B cell (primary cell): ENCODE measurements at regions not wholly inside any gene's neighbourhood (a gene's known extent, or its start where the extent isn't known, plus 50 kb on each side); places are given as distances from the start of the nearest gene placed in this dataset.

ENCODE experiments used
- ATAC-seq: fragments of 200-7000 bp; cut with Tn5 transposase; one replicate; pipeline ENCODE4 v1.10.0; 2021; ENCODE audit warnings: low read depth, mild to moderate bottlenecking, moderate number of reproducible peaks, moderate library complexity
- CTCF ChIA-PET: fragments of 350-600 bp; sonication (Branson Sonifier 250); formaldehyde crosslinking; loops from one replicate; lab custom pipeline; 2021; ENCODE audit warnings: antibody characterized with exemption, inconsistent platforms; lab: Charles Lee
- POLR2A ChIA-PET: fragments of 350-600 bp; sonication (Branson Sonifier 250); formaldehyde crosslinking; loops from one replicate; lab custom pipeline; 2021; ENCODE audit warnings: antibody characterized with exemption; lab: Charles Lee
- DNase-seq: peaks from one replicate; pipeline ENCODE4 v3.0.0; 2013
- H2AFZ ChIP-seq: 2 replicates; pipeline ENCODE4 v1.6.1; 2012; ENCODE audit warnings: mild to moderate bottlenecking, low read depth, low read length; ENCODE audit not compliant: insufficient read depth, poor library complexity, severe bottlenecking
- H3K27ac ChIP-seq, 2 donors: 1 replicate in 1 of 2; 2 replicates in 1 of 2; pipeline ENCODE4 v1.5.1; 2012 to 2013; ENCODE audit warnings: low read length in 2 of 2, mild to moderate bottlenecking in 2 of 2, moderate library complexity in 1 of 2
- H3K27me3 ChIP-seq, 4 experiments: fragments of 200-600 bp in 1 of 4; sonication (generic) in 1 of 4; replicated peaks in 1 of 4; 1 replicate in 2 of 4; 2 replicates in 2 of 4; pipeline versions ENCODE4 v1.6.1 to v1.7.0; 2013 to 2016; ENCODE audit warnings: low read length in 3 of 4, mild to moderate bottlenecking in 2 of 4, mixed read lengths in 1 of 4, moderate library complexity in 1 of 4; ENCODE audit not compliant: insufficient read depth in 4 of 4, control insufficient read depth in 3 of 4; ENCODE audit errors: control extremely low read depth in 1 of 4
- H3K36me3 ChIP-seq, 2 experiments: replicated peaks in 1 of 2; 1 replicate in 1 of 2; 2 replicates in 1 of 2; pipeline versions ENCODE4 v1.6.1 to v1.7.1; 2013; ENCODE audit warnings: low read length in 1 of 2; ENCODE audit not compliant: insufficient read depth in 2 of 2, control insufficient read depth in 1 of 2; ENCODE audit errors: control extremely low read depth in 1 of 2, extremely low read depth in 1 of 2
- H3K4me1 ChIP-seq, 2 donors: fragments of 200-600 bp in 1 of 2; sonication (generic) in 1 of 2; 1 replicate in 1 of 2; 2 replicates in 1 of 2; pipeline versions ENCODE4 v1.5.1 to v1.6.1; 2013 to 2017; ENCODE audit warnings: low read length in 2 of 2; ENCODE audit not compliant: control insufficient read depth in 2 of 2, insufficient read depth in 2 of 2
- H3K4me2 ChIP-seq: replicated peaks from 2 replicates; pipeline ENCODE3; 2012; ENCODE audit warnings: mild to moderate bottlenecking, low read depth, low read length; ENCODE audit not compliant: poor library complexity, severe bottlenecking
- H3K4me3 ChIP-seq, 5 experiments: fragments of 200-600 bp in 1 of 5; sonication (generic) in 1 of 5; 1 replicate in 3 of 5; 2 replicates in 2 of 5; pipeline versions ENCODE4 v1.5.1 to v1.7.0; 2011 to 2016; ENCODE audit warnings: low read length in 4 of 5, mild to moderate bottlenecking in 4 of 5, low read depth in 2 of 5, control low read depth in 1 of 5, moderate library complexity in 1 of 5; ENCODE audit not compliant: insufficient read depth in 1 of 5; ENCODE audit errors: control extremely low read depth in 1 of 5, extremely low read depth in 1 of 5
- H3K79me2 ChIP-seq: fragments of 200-600 bp; sonication (generic); one replicate; pipeline ENCODE4 v1.6.0; 2016; ENCODE audit warnings: low read length; ENCODE audit not compliant: control insufficient read depth, insufficient read depth
- H3K9ac ChIP-seq: fragments of 200-600 bp; sonication (generic); 2 replicates; pipeline ENCODE4 v1.6.1; 2017; ENCODE audit warnings: mild to moderate bottlenecking, low read length, moderate library complexity
- H3K9me3 ChIP-seq, 3 donors: one replicate each; pipeline versions ENCODE4 v1.6.1 to v1.7.1; 2013; ENCODE audit warnings: low read length in 2 of 3; ENCODE audit not compliant: control insufficient read depth in 2 of 3, insufficient read depth in 1 of 3; ENCODE audit errors: control extremely low read depth in 1 of 3
- H4K20me1 ChIP-seq: 2 replicates; pipeline ENCODE4 v1.6.0; 2012; ENCODE audit warnings: mild to moderate bottlenecking, low read length; ENCODE audit not compliant: insufficient read depth, control insufficient read depth, poor library complexity, severe bottlenecking
- H3K27ac Mint-ChIP-seq: one replicate; pipeline ENCODE4 v1.8.0; 2021; ENCODE audit warnings: mixed read lengths
- H3K27me3 Mint-ChIP-seq: one replicate; pipeline ENCODE4 v1.8.0; 2021; ENCODE audit warnings: mixed read lengths
- H3K4me1 Mint-ChIP-seq: one replicate; pipeline ENCODE4 v1.8.0; 2021; ENCODE audit warnings: mixed read lengths
- H3K4me3 Mint-ChIP-seq: one replicate; pipeline ENCODE4 v1.8.0; 2021; ENCODE audit warnings: mixed read lengths
- H3K9me3 Mint-ChIP-seq: one replicate; pipeline ENCODE4 v1.8.0; 2022; ENCODE audit warnings: mixed read lengths; ENCODE audit not compliant: insufficient read depth
- EZH2 ChIP-seq: IDR thresholded peaks from 2 replicates; pipeline ENCODE4 v1.6.1; 2012; ENCODE audit warnings: borderline replicate concordance, low read depth, mild to moderate bottlenecking, moderate library complexity, low read length; ENCODE audit not compliant: insufficient read depth, poor library complexity, severe bottlenecking
- WGBS: methylation state at CpG from one replicate; pipeline ENCODE4 v1.1.5; 2013; ENCODE audit warnings: missing lambda C conversion rate; ENCODE audit not compliant: insufficient coverage; 5-methylcytosine and 5-hydroxymethylcytosine counted together
- intact Hi-C: fragments of 100-400 bp; cut with micrococcal nuclease; formaldehyde crosslinking; loops from one replicate; pipeline ENCODE4 v1.10.0; 2022
- TF ChIP-seq, protein P1 (sequence below): fragments of 200-600 bp; IDR thresholded peaks from one replicate; pipeline ENCODE4 v1.8.0; 2022; ENCODE audit warnings: antibody characterized with exemption, mild to moderate bottlenecking

DNA sequence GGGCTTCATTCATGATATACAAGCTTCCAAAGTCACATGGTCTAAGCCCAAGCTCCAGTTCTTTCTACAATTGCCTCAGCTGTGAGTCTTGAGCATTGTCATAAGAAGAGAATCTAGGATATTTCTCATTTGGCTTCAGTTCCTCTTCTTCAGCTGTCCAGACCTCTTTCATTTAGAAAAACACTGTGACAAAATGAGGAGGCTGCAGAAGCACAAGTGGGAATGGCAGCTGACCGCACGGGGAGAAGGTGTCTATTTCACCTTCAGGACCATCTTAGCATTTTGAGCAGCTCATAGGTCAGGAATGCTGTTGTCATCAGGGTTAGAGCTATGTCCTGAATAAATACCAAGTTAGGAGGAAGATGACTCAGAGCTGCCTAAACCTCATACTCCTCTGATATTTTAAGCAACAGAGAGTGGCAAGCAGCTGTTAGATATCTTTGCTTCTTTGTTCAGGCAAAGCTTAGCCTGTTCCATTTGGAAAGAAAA lies 390.1 kb upstream of the CITED2 start:
- ATAC-seq (no peak), DNase-seq (no peak)
- TF ChIP-seq, protein P1, sequence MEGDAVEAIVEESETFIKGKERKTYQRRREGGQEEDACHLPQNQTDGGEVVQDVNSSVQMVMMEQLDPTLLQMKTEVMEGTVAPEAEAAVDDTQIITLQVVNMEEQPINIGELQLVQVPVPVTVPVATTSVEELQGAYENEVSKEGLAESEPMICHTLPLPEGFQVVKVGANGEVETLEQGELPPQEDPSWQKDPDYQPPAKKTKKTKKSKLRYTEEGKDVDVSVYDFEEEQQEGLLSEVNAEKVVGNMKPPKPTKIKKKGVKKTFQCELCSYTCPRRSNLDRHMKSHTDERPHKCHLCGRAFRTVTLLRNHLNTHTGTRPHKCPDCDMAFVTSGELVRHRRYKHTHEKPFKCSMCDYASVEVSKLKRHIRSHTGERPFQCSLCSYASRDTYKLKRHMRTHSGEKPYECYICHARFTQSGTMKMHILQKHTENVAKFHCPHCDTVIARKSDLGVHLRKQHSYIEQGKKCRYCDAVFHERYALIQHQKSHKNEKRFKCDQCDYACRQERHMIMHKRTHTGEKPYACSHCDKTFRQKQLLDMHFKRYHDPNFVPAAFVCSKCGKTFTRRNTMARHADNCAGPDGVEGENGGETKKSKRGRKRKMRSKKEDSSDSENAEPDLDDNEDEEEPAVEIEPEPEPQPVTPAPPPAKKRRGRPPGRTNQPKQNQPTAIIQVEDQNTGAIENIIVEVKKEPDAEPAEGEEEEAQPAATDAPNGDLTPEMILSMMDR, result no peak
- TF ChIP-seq EZH2, result no peak
- H3K9ac ChIP-seq, result no peak overlapping the region
- 90% methylated on average over 2 of the region's 2 CpGs for WGBS
- peaks cover 2% of the 10 kb centered on the region for H3K4me1 Mint-ChIP-seq
- ChIA-PET CTCF (interaction anchor here (0.5 kb wide), 1 partner anchor 121 kb away, joined by 3 read pairs; no protein-coding TSS in a partner anchor), POLR2A (no interaction called here)
- H3K27ac Mint-ChIP-seq, result no peak overlapping the region
- H3K4me1 ChIP-seq, result no peaks in the 10 kb centered on the region
- no peaks in the 10 kb centered on the region for H3K9me3 ChIP-seq
- no peaks in the 10 kb centered on the region for H3K79me2 ChIP-seq
- H4K20me1 ChIP-seq, result no peaks in the 10 kb centered on the region
- no peak overlapping the region for H3K4me3 ChIP-seq
- H3K36me3 ChIP-seq, result no peaks in the 10 kb centered on the region
- no peak overlapping the region for H3K4me3 Mint-ChIP-seq
- no peaks in the 10 kb centered on the region for H3K9me3 Mint-ChIP-seq
- no peak overlapping the region for H3K27ac ChIP-seq
- intact Hi-C loops, result no loop called here
- H2AFZ ChIP-seq, result no peak overlapping the region
- no peaks in the 10 kb centered on the region for H3K27me3 Mint-ChIP-seq
- no peaks in the 10 kb centered on the region for H3K27me3 ChIP-seq
- H3K4me2 ChIP-seq, result no peak overlapping the region

DNA sequence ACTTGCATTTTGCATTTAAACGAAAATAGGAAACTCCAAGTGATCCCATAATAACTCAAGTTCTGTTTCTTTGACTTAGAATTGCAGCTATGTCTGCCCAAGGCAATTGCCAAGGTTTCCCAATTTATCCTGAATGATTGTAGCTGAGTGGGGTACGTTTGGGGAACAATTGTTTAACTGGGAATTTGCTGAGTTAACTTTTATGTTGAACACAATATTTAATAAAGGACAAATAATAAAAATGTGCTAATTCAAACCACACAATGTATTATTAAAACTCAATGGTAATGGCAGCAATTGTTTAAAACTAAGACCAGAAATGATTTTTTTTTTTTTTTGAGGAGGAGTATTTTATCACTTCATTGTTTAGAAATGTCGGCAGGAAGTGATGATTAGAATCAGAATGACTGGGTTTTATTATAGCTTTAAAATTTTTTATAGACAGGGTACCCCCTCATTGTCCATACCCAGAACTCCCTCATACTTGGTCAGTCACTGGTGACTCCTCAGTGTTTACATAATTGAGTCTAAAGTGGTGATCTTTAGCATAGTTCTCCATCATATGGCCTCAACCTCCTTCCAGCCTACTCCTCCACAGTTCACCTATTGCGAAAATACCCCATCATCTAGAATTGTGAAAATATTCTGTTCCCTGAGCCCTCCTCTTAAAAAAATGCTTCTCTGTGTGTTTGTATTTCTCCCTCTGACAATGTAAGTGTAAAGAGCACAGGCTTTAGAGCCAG lies 389.2 kb upstream of the CITED2 start:
- no peaks in the 10 kb centered on the region for H3K27me3 ChIP-seq
- intact Hi-C loops, result no loop called here
- no peak overlapping the region for H3K9ac ChIP-seq
- peaks cover 2% of the 10 kb centered on the region for H3K4me1 Mint-ChIP-seq
- no peak for TF ChIP-seq EZH2
- TF ChIP-seq, protein P1, result no peak
- no peaks in the 10 kb centered on the region for H3K9me3 ChIP-seq
- 100% methylated on average over 1 of the region's 4 CpGs for WGBS
- no peak overlapping the region for H3K4me2 ChIP-seq
- no peak overlapping the region for H2AFZ ChIP-seq
- POLR2A ChIA-PET, result no interaction called here
- DNase-seq (no peak), ATAC-seq (no peak)
- no peaks in the 10 kb centered on the region for H4K20me1 ChIP-seq
- no peaks in the 10 kb centered on the region for H3K79me2 ChIP-seq
- no peak overlapping the region for H3K27ac Mint-ChIP-seq
- H3K4me1 ChIP-seq, result no peaks in the 10 kb centered on the region
- no peaks in the 10 kb centered on the region for H3K9me3 Mint-ChIP-seq
- no peak overlapping the region for H3K4me3 Mint-ChIP-seq
- H3K4me3 ChIP-seq, result no peak overlapping the region
- no peaks in the 10 kb centered on the region for H3K36me3 ChIP-seq
- CTCF ChIA-PET, result no interaction called here
- no peak overlapping the region for H3K27ac ChIP-seq
- no peaks in the 10 kb centered on the region for H3K27me3 Mint-ChIP-seq
